Testis (tissue), 2 donors: ENCODE measurements at regions not wholly inside any gene's neighbourhood (a gene's known extent, or its start where the extent isn't known, plus 50 kb on each side); places are given as distances from the start of the nearest gene placed in this dataset.
A peak's percentile ranks its signal among the peaks of the same experiment; 100 is the strongest.

Experiments used
- CTCF ChIP-seq, 3 experiments: fragments of 450-650 bp in 2 of 3; fragments of 200-600 bp in 1 of 3; sonication (generic) in 1 of 3; IDR thresholded peaks; one replicate each; pipeline ENCODE4 v1.5.1; 2016 to 2019; ENCODE audit warnings: antibody characterized with exemption in 3 of 3, mild to moderate bottlenecking in 2 of 3, moderate library complexity in 1 of 3
- POLR2A ChIP-seq: fragments of 450-650 bp; IDR thresholded peaks from one replicate; pipeline ENCODE4 v1.6.1; 2017; ENCODE audit warnings: antibody characterized with exemption, mild to moderate bottlenecking, moderate library complexity

- TF ChIP-seq CTCF (IDR thresholded peaks at IDR 0.05) (peak in 1 of 3 experiments; percentile 17), POLR2A (no peak)
Observed at GRCh38 chr17:77482375-77483127, 341.8 kb downstream of the SEC14L1 start.
